ENCODE measurements at regions not wholly inside any gene's neighbourhood (a gene's known extent, or its start where the extent isn't known, plus 50 kb on each side); places are given as distances from the start of the nearest gene placed in this dataset.

GRCh38 chr6:16909658-16910360 is 148.5 kb upstream of the ATXN1 start (continued):
- TF ChIP-seq ZBTB12 (CRISPR knock-in tag; IDR thresholded peaks at IDR 0.05) (peak; percentile 43; the same call in 1 of the 2 replicates), JUNB (CRISPR knock-in tag; conservative IDR thresholded peaks at IDR 0.05) (0 out of 2 replicates have a peak, but pooled peaks have one; percentile 34), CEBPG (CRISPR knock-in tag; IDR thresholded peaks at IDR 0.05) (no peak), CEBPG (tag; conservative IDR thresholded peaks at IDR 0.05 in 1 of 2, IDR thresholded peaks at IDR 0.05 in 1 of 2) (0 out of 4 replicates have a peak, but pooled peaks of 1 of the 2 experiments have one; percentile 16), ATF7 (IDR thresholded peaks at IDR 0.05) (peak; percentile 90), ATF3 (IDR thresholded peaks at IDR 0.05) (peak; percentile 83), ATF3 (CRISPR knock-in tag; conservative IDR thresholded peaks at IDR 0.05) (no peak)

DNA sequence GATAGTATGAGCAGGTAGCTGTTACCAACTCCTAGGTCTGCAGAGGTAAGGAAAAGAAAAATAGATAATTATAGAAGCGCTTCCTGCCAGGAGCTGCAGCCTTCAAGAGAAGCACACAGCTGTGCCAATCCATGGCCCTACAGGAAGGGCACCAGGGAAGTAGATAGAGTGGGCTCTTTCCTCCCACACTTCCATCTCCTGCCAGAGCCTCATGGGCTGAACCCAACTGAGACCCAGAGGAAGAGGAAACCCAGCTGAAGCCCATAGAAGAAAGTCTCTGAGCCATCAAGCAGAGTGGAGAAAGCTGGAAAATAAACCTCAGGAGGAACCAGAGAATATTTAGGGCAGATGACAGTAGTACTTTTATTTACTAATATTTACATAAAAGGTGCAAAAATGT is 146.7 kb upstream of the ATXN1 start:
- intact Hi-C loops (cut with micrococcal nuclease) = no loop called here
- no peak for TF ChIP-seq CHCHD3 (CRISPR knock-in tag; IDR thresholded peaks at IDR 0.05)
- TF ChIP-seq CHD4 (IDR thresholded peaks at IDR 0.05; ENCODE audit: insufficient read depth, insufficient replicate concordance, low read depth, low read length, poor library complexity, severe bottlenecking) = no peak
- no peak for TF ChIP-seq KLF1 (tag; IDR thresholded peaks at IDR 0.05)
- TF ChIP-seq CAMTA2 (CRISPR knock-in tag; conservative IDR thresholded peaks at IDR 0.05) = no peak

More for the DNA sequence above, 146.7 kb upstream of the ATXN1 start:
- no peak overlapping the region for H3K27ac ChIP-seq (ENCODE audit: extremely low read depth, low read depth, low read length)
- H3K36me3 ChIP-seq (ENCODE audit: control insufficient read depth, insufficient read depth, low read length) = no peaks in the 10 kb centered on the region
- CTCF ChIA-PET (ENCODE audit: low intra/inter-chr PET ratio) = no interaction called here
- 0% methylated on average over 1 of the region's 1 CpG for WGBS (ENCODE audit: insufficient coverage, low coverage, missing lambda C conversion rate)
- no peak overlapping the region for H3K4me2 ChIP-seq (ENCODE audit: insufficient read depth, low read length)
- H3K9me3 ChIP-seq (replicated peaks; ENCODE audit: control insufficient read depth, insufficient read depth, low read depth, low read length) = no peaks in the 10 kb centered on the region; the same call in 1 of the 2 replicates
- POLR2A ChIA-PET = no interaction called here
- H3K27me3 ChIP-seq (ENCODE audit: control insufficient read depth in 2 of 2, insufficient read depth in 2 of 2, low read length in 2 of 2) = peaks cover 3 to 6% of the 10 kb centered on the region in 2 experiments; a peak in 1 of 5 replicates
- no peak overlapping the region for H3K9ac ChIP-seq (ENCODE audit: insufficient read depth in 1 of 2, low read depth in 2 of 2, low read length in 2 of 2)
- H3K9me1 ChIP-seq (ENCODE audit: control insufficient read depth, insufficient read depth, low read length) = no peaks in the 10 kb centered on the region
- in situ Hi-C loops (cut with MboI) = no loop called here
- no peak for FAIRE-seq
- no peaks in the 10 kb centered on the region for H3K4me1 ChIP-seq (replicated peaks in 1 of 2; ENCODE audit: control insufficient read depth in 2 of 2, insufficient read depth in 2 of 2, low read length in 2 of 2)
- no peak for DNase-seq (ENCODE audit: extremely low read depth in 1 of 4, low spot score in 3 of 4)
- H2AFZ ChIP-seq (ENCODE audit: low read depth, low read length) = no peak overlapping the region
- no peak overlapping the region for H3K4me3 ChIP-seq
- no peaks in the 10 kb centered on the region for H3K79me2 ChIP-seq (ENCODE audit: control insufficient read depth, insufficient read depth, low read length)
- BruUV-seq (replicated peaks) = no TSS peak
- ATAC-seq = no peak
- no peaks in the 10 kb centered on the region for H4K20me1 ChIP-seq (replicated peaks; ENCODE audit: control insufficient read depth, insufficient read depth, low read length)

Data from K562 (cell line).